ENCODE measurements at regions not wholly inside any gene's neighbourhood (a gene's known extent, or its start where the extent isn't known, plus 50 kb on each side); places are given as distances from the start of the nearest gene placed in this dataset.

DNA sequence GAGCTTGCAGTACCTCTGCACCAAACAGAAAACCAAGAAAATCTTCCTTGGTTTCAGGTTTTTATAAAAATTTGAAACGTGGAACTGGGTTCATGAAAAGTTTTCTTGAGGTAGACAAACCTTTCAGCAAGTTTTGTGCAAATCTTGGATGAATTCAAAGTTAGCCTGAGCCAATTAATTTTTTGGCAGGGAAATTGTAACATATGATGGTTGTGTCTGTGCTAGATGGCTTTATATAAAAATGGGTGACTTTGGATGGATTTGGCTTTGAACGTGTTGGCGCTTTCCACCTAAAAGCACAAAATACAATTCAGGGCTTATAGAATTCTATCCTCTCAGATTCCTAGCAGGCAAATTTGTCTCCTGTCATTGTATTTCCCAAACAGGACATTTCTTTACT is 524.4 kb downstream of the CAAP1 start:
- TF ChIP-seq, protein P1, sequence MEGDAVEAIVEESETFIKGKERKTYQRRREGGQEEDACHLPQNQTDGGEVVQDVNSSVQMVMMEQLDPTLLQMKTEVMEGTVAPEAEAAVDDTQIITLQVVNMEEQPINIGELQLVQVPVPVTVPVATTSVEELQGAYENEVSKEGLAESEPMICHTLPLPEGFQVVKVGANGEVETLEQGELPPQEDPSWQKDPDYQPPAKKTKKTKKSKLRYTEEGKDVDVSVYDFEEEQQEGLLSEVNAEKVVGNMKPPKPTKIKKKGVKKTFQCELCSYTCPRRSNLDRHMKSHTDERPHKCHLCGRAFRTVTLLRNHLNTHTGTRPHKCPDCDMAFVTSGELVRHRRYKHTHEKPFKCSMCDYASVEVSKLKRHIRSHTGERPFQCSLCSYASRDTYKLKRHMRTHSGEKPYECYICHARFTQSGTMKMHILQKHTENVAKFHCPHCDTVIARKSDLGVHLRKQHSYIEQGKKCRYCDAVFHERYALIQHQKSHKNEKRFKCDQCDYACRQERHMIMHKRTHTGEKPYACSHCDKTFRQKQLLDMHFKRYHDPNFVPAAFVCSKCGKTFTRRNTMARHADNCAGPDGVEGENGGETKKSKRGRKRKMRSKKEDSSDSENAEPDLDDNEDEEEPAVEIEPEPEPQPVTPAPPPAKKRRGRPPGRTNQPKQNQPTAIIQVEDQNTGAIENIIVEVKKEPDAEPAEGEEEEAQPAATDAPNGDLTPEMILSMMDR (conservative IDR thresholded peaks at IDR 0.05; ENCODE audit: low read depth, low read length), result no peak
- TF ChIP-seq EZH2 (IDR thresholded peaks at IDR 0.05; ENCODE audit: borderline replicate concordance, low read depth, low read length, poor library complexity, severe bottlenecking), result no peak

Data from A673 (cell line).